Duodenal mucosa (tissue), 2 donors: ENCODE measurements at regions not wholly inside any gene's neighbourhood (a gene's known extent, or its start where the extent isn't known, plus 50 kb on each side); places are given as distances from the start of the nearest gene placed in this dataset.

Source experiments
- H3K27ac ChIP-seq: one replicate; pipeline ENCODE4 v1.7.0; 2013; ENCODE audit warnings: low read depth, low read length
- H3K27me3 ChIP-seq, 2 donors: one replicate each; pipeline ENCODE4 v1.7.0; 2013; ENCODE audit warnings: low read length in 2 of 2, control low read depth in 1 of 2; ENCODE audit not compliant: insufficient read depth in 2 of 2, control insufficient read depth in 1 of 2
- H3K36me3 ChIP-seq, 2 donors: one replicate each; pipeline ENCODE4 v1.7.0; 2013; ENCODE audit warnings: low read length in 2 of 2, control low read depth in 1 of 2; ENCODE audit not compliant: insufficient read depth in 2 of 2, control insufficient read depth in 1 of 2
- H3K4me1 ChIP-seq, 2 donors: one replicate each; pipeline ENCODE4 v1.7.0; 2013; ENCODE audit warnings: low read length in 2 of 2, control low read depth in 1 of 2; ENCODE audit not compliant: insufficient read depth in 2 of 2, control insufficient read depth in 1 of 2
- H3K4me3 ChIP-seq, 2 donors: one replicate each; pipeline ENCODE4 v1.7.0; 2013; ENCODE audit warnings: low read length in 2 of 2, low read depth in 1 of 2
- H3K9ac ChIP-seq, 2 donors: one replicate each; pipeline ENCODE4 v1.7.0; 2013; ENCODE audit warnings: low read length in 2 of 2, low read depth in 1 of 2
- H3K9me3 ChIP-seq, 2 donors: one replicate each; pipeline ENCODE4 v1.7.0; 2013; ENCODE audit warnings: low read length in 2 of 2, control low read depth in 1 of 2; ENCODE audit not compliant: control insufficient read depth in 1 of 2

DNA sequence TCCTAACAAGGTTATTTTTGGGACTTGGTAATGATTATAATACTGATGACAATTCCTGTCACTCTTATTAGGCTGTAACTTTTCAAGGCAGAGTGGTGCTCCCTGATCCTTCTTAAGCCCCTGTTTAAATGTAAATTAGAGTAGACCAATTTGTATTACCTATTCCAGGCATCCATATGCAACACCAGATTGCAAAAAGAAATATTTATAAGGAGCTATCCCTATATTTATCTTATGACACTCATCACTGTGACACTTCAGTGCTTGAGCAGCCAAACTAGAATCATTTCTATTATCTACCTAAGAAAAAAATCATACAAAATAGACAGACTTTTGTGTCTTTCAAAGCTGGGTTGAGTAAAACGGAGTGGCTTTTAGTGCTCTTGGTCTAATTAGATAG is 462.7 kb downstream of the ADGRL2 start:
- H3K9ac ChIP-seq: no peak overlapping the region

GRCh38 chr1:82260666-82261065 is 459.9 kb downstream of the ADGRL2 start:
- no peaks in the 10 kb centered on the region for H3K27me3 ChIP-seq
- no peaks in the 10 kb centered on the region for H3K36me3 ChIP-seq
- H3K9me3 ChIP-seq: no peaks in the 10 kb centered on the region
- no peak overlapping the region for H3K27ac ChIP-seq
- H3K4me3 ChIP-seq: no peak overlapping the region
- no peak overlapping the region for H3K9ac ChIP-seq
- no peaks in the 10 kb centered on the region for H3K4me1 ChIP-seq

More for the DNA sequence above, 462.7 kb downstream of the ADGRL2 start:
- no peak overlapping the region for H3K4me3 ChIP-seq
- H3K27me3 ChIP-seq: no peaks in the 10 kb centered on the region
- H3K9me3 ChIP-seq: no peaks in the 10 kb centered on the region
- no peaks in the 10 kb centered on the region for H3K36me3 ChIP-seq
- no peak overlapping the region for H3K27ac ChIP-seq
- no peaks in the 10 kb centered on the region for H3K4me1 ChIP-seq

DNA sequence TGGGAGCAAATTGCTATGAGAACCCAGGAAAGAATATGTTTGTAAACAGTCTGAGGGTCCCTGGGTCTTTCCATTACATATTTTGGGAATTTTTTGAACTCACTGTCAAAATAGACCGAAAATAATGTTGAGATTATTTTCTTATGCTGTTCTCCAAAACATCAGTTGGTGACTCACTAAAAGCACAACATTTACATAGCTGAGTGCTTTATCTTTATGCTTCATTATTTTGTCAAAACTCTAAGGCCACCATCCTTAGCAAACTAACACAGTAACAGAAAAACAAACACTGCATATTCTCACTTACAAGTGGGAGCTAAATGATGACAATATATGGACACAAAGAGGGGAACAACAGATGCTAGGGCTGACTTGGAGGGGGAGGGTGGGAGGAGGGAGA is 459.3 kb downstream of the ADGRL2 start:
- no peaks in the 10 kb centered on the region for H3K4me1 ChIP-seq
- H3K9me3 ChIP-seq: no peaks in the 10 kb centered on the region
- H3K4me3 ChIP-seq: no peak overlapping the region
- no peaks in the 10 kb centered on the region for H3K36me3 ChIP-seq
- no peaks in the 10 kb centered on the region for H3K27me3 ChIP-seq
- no peak overlapping the region for H3K27ac ChIP-seq
- H3K9ac ChIP-seq: no peak overlapping the region

DNA sequence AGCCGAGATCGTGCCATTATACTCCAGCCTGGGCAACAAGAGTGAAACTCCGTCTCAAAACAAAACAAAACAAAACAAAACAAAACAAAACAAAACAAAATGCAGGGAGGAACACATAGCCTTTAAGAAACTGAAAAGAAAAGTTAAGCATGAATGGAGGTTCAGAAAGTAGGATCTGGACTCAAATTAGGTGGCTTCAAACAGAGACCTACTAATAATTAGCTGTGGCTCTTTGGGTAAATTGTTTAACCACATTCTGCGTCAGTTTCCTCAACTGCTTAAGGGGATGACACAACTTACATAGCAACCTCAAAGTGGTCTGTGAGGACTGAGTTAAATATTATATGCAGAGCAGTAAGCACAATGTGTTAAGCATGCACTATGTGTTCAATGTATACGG is 458.2 kb downstream of the ADGRL2 start:
- Histone ChIP-seq H3K4me1 (no peaks in the 10 kb centered on the region), H3K9me3 (no peaks in the 10 kb centered on the region), H3K4me3 (no peak overlapping the region), H3K27me3 (no peaks in the 10 kb centered on the region), H3K36me3 (no peaks in the 10 kb centered on the region), H3K27ac (no peak overlapping the region), H3K9ac (no peak overlapping the region)

GRCh38 chr1:82246050-82246449 is 445.3 kb downstream of the ADGRL2 start:
- H3K27ac ChIP-seq: no peak overlapping the region
- no peak overlapping the region for H3K9ac ChIP-seq
- H3K36me3 ChIP-seq: no peaks in the 10 kb centered on the region
- no peak overlapping the region for H3K4me3 ChIP-seq
- H3K9me3 ChIP-seq: peaks cover 0 to 3% of the 10 kb centered on the region in 2 donors
- no peaks in the 10 kb centered on the region for H3K4me1 ChIP-seq
- H3K27me3 ChIP-seq: no peaks in the 10 kb centered on the region

DNA sequence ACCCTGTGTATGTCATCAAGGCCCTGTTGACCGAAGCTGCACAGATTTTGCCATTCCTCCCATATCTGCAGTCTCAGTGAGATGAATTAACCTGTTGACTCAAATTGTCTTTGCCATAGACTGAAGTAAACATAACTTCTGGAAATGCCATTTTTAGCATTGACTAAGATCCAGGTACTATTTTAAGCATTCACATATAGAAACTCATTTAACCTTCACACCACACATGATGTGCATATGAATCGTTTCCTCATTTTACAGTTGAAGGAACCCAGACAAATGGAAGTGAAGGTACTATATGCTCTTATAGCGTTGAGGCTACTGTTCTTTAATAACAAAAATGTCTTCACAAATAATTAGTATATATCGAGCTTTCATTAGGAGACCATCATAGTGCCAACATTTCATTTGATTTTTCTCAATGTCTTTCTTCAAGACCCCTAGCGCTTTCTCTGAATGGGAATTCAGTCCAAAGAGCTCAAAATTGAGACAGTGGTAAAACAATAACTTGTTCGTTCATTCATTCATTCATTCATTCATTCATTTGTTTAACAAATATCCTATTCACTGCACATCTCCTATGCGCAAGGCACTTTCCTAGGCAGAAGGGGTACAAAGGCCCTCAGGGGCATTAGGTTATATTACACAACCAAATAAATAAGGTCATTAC is 444.7 kb downstream of the ADGRL2 start:
- Histone ChIP-seq H3K9me3 (peaks cover 0 to 3% of the 10 kb centered on the region in 2 donors), H3K4me1 (no peaks in the 10 kb centered on the region), H3K9ac (no peak overlapping the region), H3K27me3 (no peaks in the 10 kb centered on the region), H3K27ac (no peak overlapping the region), H3K4me3 (no peak overlapping the region), H3K36me3 (no peaks in the 10 kb centered on the region)

DNA sequence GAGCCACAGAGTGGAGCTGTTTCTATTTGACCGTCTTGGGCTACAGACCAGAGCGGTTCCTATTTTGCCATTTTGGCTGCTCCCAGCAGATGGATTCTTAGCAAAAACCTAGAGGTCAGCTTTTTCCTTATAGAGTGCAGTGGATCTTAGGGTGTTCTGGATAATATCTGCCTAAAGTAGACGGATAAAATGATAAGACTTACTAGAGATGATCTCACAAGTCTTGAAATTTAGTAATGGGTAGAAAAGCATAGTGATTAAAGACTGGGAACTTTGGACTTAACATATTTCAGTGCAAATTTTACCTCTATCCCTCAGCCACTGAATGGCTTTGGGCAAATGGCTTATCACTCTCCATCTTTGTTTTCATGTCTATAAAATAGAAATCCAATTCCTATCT is 439.8 kb downstream of the ADGRL2 start:
- H3K4me1 ChIP-seq: no peaks in the 10 kb centered on the region
- H3K27me3 ChIP-seq: no peaks in the 10 kb centered on the region
- H3K27ac ChIP-seq: no peak overlapping the region
- no peak overlapping the region for H3K4me3 ChIP-seq
- H3K9ac ChIP-seq: no peak overlapping the region
- H3K36me3 ChIP-seq: no peaks in the 10 kb centered on the region
- peaks cover 0 to 3% of the 10 kb centered on the region in 2 donors for H3K9me3 ChIP-seq

DNA sequence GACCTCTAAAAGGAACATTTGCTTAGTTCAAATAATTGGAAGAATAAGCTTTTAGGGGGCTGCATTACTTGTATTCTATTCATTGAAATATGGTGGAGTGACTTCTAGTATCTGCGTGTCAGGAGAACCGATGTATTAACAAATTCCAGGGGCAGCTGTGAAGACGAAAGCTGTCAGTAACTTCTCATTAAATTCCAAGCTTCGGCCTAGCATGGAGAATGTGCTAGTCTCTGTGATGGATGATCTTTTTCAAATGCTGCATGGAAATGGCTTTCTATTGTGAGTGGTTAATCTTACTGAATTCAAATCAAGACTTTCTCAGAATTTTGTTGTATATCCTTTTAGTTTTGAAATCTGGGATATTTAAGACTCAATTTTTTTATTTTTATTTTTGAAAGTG is 429.9 kb downstream of the ADGRL2 start:
- Histone ChIP-seq H3K27ac (no peak overlapping the region), H3K9me3 (no peaks in the 10 kb centered on the region), H3K4me3 (no peak overlapping the region), H3K4me1 (peaks cover 0 to 13% of the 10 kb centered on the region in 2 donors), H3K9ac (no peak overlapping the region), H3K27me3 (no peaks in the 10 kb centered on the region), H3K36me3 (no peaks in the 10 kb centered on the region)

DNA sequence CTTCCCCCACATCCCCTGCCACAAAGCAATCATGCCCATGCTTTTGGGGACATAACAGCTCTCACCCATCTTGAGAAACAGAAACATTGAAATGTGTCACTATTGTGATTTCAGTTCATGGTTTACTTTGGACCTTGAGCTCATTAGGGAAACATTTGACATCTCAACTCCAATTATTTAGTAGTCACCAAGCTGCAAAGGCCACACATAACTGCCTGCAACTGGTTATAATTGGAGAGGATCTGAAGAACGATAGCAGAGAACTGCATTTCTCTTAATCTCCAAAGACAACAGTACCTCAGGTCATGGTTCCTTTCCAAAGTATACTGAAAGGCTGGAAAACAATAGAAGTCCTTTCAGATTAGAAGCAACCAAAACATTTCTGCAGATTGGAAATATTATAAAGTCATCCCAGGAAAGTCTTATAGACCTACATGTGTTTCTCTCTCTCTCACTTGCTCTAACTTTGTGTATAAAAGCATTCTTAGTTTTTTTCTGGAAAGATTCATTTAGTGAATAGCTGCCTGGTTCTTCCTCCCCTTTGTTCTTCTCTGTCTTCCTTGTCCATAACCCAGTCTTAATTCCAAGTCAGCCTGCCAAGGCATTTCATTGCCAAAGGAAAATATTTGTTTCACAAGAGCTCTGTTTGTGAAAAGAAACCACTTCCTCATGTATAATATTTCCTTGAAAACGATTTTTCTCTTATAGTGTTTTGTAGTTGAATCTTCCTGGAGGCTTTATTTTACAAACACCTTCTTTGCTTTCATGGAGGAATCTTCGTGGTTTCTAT is 426.8 kb downstream of the ADGRL2 start:
- no peak overlapping the region for H3K27ac ChIP-seq
- no peaks in the 10 kb centered on the region for H3K36me3 ChIP-seq

GRCh38 chr1:82226186-82226505 is 425.4 kb downstream of the ADGRL2 start:
- H3K9me3 ChIP-seq: no peaks in the 10 kb centered on the region
- H3K4me3 ChIP-seq: no peak overlapping the region
- H3K9ac ChIP-seq: no peak overlapping the region
- no peaks in the 10 kb centered on the region for H3K27me3 ChIP-seq
- peaks cover 0 to 21% of the 10 kb centered on the region in 2 donors for H3K4me1 ChIP-seq
- no peak overlapping the region for H3K27ac ChIP-seq
- no peaks in the 10 kb centered on the region for H3K36me3 ChIP-seq

More for the DNA sequence above, 426.8 kb downstream of the ADGRL2 start:
- Histone ChIP-seq H3K27me3 (no peaks in the 10 kb centered on the region), H3K9me3 (no peaks in the 10 kb centered on the region), H3K4me1 (peaks cover 0 to 21% of the 10 kb centered on the region in 2 donors), H3K9ac (no peak overlapping the region), H3K4me3 (no peak overlapping the region)
